NK-92 (cell line): ENCODE measurements at regions not wholly inside any gene's neighbourhood (a gene's known extent, or its start where the extent isn't known, plus 50 kb on each side); places are given as distances from the start of the nearest gene placed in this dataset.

Experiments used
- DNase-seq: peaks from one replicate; lab custom pipeline; 2025; ENCODE audit not compliant: unreplicated experiment; lab: John Stamatoyannopoulos, UW

GRCh38 chr19:28793391-28794168 lies 419.4 kb downstream of the UQCRFS1 start:
- no peak for DNase-seq

GRCh38 chr19:28785971-28786370 lies 427.0 kb downstream of the UQCRFS1 start:
- DNase-seq = no peak

- no peak for DNase-seq
Observed at GRCh38 chr19:28764066-28764465, 448.9 kb downstream of the UQCRFS1 start.

- no peak for DNase-seq
Observed at GRCh38 chr19:28746478-28746877, 466.5 kb downstream of the UQCRFS1 start.

- DNase-seq = no peak
Observed at GRCh38 chr19:28744943-28745342, 468.0 kb downstream of the UQCRFS1 start.

- no peak for DNase-seq
Observed at GRCh38 chr19:28744014-28744413, 468.9 kb downstream of the UQCRFS1 start.

- no peak for DNase-seq
Observed at GRCh38 chr19:28737021-28737895, 475.7 kb downstream of the UQCRFS1 start.

- no peak for DNase-seq
Observed at GRCh38 chr19:28736528-28736927, 476.4 kb downstream of the UQCRFS1 start.

GRCh38 chr19:28731577-28731976 lies 481.4 kb downstream of the UQCRFS1 start:
- DNase-seq = no peak

GRCh38 chr19:28730791-28731512 lies 482.0 kb downstream of the UQCRFS1 start:
- DNase-seq = no peak

- no peak for DNase-seq
Observed at GRCh38 chr19:28727480-28728159, 485.3 kb downstream of the UQCRFS1 start.

GRCh38 chr19:28726533-28727479 lies 486.1 kb downstream of the UQCRFS1 start:
- DNase-seq = no peak

- DNase-seq = no peak
Observed at GRCh38 chr19:28718909-28719308, 494.0 kb downstream of the UQCRFS1 start.

- no peak for DNase-seq
Observed at GRCh38 chr19:28715157-28715556, 497.8 kb downstream of the UQCRFS1 start.

- DNase-seq = no peak
Observed at GRCh38 chr19:28711411-28711810, 501.5 kb downstream of the UQCRFS1 start.

- DNase-seq = no peak
Observed at GRCh38 chr19:28710278-28710677, 502.7 kb downstream of the UQCRFS1 start.

GRCh38 chr19:28706693-28707092 lies 506.3 kb downstream of the UQCRFS1 start:
- DNase-seq = no peak

GRCh38 chr19:28705008-28705407 lies 507.9 kb downstream of the UQCRFS1 start:
- no peak for DNase-seq

GRCh38 chr19:28703400-28703956 lies 509.5 kb downstream of the UQCRFS1 start:
- DNase-seq = no peak
